BLaER1 (cell line): ENCODE measurements at regions not wholly inside any gene's neighbourhood (a gene's known extent, or its start where the extent isn't known, plus 50 kb on each side); places are given as distances from the start of the nearest gene placed in this dataset.
A peak's percentile ranks its signal among the peaks of the same experiment; 100 is the strongest.

Experiments
- H3K27ac ChIP-seq: shearing (Covaris generic); formaldehyde crosslinking; 2 replicates; pipeline ENCODE4 v1.8.1; 2022
- H3K27me3 ChIP-seq: shearing (Covaris generic); formaldehyde crosslinking; 2 replicates; pipeline ENCODE4 v1.8.1; 2022
- H3K36me3 ChIP-seq: shearing (Covaris generic); formaldehyde crosslinking; 2 replicates; pipeline ENCODE4 v1.8.1; 2022
- H3K4me1 ChIP-seq: shearing (Covaris generic); formaldehyde crosslinking; 2 replicates; pipeline ENCODE4 v1.8.1; 2022
- H3K4me2 ChIP-seq: shearing (Covaris generic); formaldehyde crosslinking; 2 replicates; pipeline ENCODE4 v1.8.1; 2022
- H3K4me3 ChIP-seq: shearing (Covaris generic); formaldehyde crosslinking; 2 replicates; pipeline ENCODE4 v1.8.1; 2022
- H3K9ac ChIP-seq: shearing (Covaris generic); formaldehyde crosslinking; 2 replicates; pipeline ENCODE4 v1.8.1; 2022
- H3K9me3 ChIP-seq: shearing (Covaris generic); formaldehyde crosslinking; 2 replicates; pipeline ENCODE4 v1.8.1; 2022
- H4K20me1 ChIP-seq: shearing (Covaris generic); formaldehyde crosslinking; 2 replicates; pipeline ENCODE4 v1.8.1; 2022
- Cebpa-rat ChIP-seq: shearing (Covaris generic); IDR thresholded peaks from 2 replicates; pipeline ENCODE4 v1.8.1; 2022

GRCh38 chr6:9933677-9934076 is 481.2 kb downstream of the TFAP2A start:
- peaks cover 15% of the 10 kb centered on the region for H3K4me1 ChIP-seq
- no peak overlapping the region for H3K9ac ChIP-seq
- H3K27ac ChIP-seq = no peak overlapping the region

GRCh38 chr6:9927275-9927674 is 487.6 kb downstream of the TFAP2A start:
- H3K36me3 ChIP-seq = no peaks in the 10 kb centered on the region
- H3K27me3 ChIP-seq = no peaks in the 10 kb centered on the region
- peaks cover 4% of the 10 kb centered on the region for H3K9me3 ChIP-seq
- no peak overlapping the region for H3K4me3 ChIP-seq
- H4K20me1 ChIP-seq = no peaks in the 10 kb centered on the region
- no peak overlapping the region for H3K27ac ChIP-seq
- no peak for TF ChIP-seq Cebpa-rat
- no peaks in the 10 kb centered on the region for H3K4me1 ChIP-seq
- no peak overlapping the region for H3K9ac ChIP-seq
- no peak overlapping the region for H3K4me2 ChIP-seq

More at GRCh38 chr6:9933677-9934076, 481.2 kb downstream of the TFAP2A start:
- Histone ChIP-seq H3K27me3 (no peaks in the 10 kb centered on the region), H3K4me3 (no peak overlapping the region), H3K36me3 (no peaks in the 10 kb centered on the region), H3K9me3 (peaks cover 4% of the 10 kb centered on the region), H3K4me2 (no peak overlapping the region), H4K20me1 (no peaks in the 10 kb centered on the region)
- TF ChIP-seq Cebpa-rat = no peak

- TF ChIP-seq Cebpa-rat = no peak
- H3K4me2 ChIP-seq = no peak overlapping the region
Measured at GRCh38 chr6:9924971-9925370, 489.9 kb downstream of the TFAP2A start.

GRCh38 chr6:9921366-9921765 is 493.5 kb downstream of the TFAP2A start:
- Histone ChIP-seq H3K9me3 (no peaks in the 10 kb centered on the region), H3K4me3 (no peak overlapping the region), H3K27me3 (no peaks in the 10 kb centered on the region), H3K27ac (no peak overlapping the region), H3K4me1 (no peaks in the 10 kb centered on the region), H3K4me2 (no peak overlapping the region), H3K36me3 (no peaks in the 10 kb centered on the region), H3K9ac (no peak overlapping the region), H4K20me1 (no peaks in the 10 kb centered on the region)
- TF ChIP-seq Cebpa-rat = no peak

More at GRCh38 chr6:9924971-9925370, 489.9 kb downstream of the TFAP2A start:
- Histone ChIP-seq H3K27ac (no peak overlapping the region), H3K9me3 (peaks cover 3% of the 10 kb centered on the region), H3K9ac (no peak overlapping the region), H4K20me1 (no peaks in the 10 kb centered on the region), H3K4me1 (no peaks in the 10 kb centered on the region), H3K27me3 (no peaks in the 10 kb centered on the region), H3K4me3 (no peak overlapping the region), H3K36me3 (no peaks in the 10 kb centered on the region)

GRCh38 chr6:9914951-9915350 is 499.9 kb downstream of the TFAP2A start:
- H3K4me2 ChIP-seq = peak overlapping the region; percentile 50
- no peaks in the 10 kb centered on the region for H3K27me3 ChIP-seq
- no peak for TF ChIP-seq Cebpa-rat
- H4K20me1 ChIP-seq = no peaks in the 10 kb centered on the region
- peaks cover 20% of the 10 kb centered on the region for H3K4me1 ChIP-seq
- no peak overlapping the region for H3K4me3 ChIP-seq
- no peaks in the 10 kb centered on the region for H3K36me3 ChIP-seq
- no peak overlapping the region for H3K27ac ChIP-seq
- H3K9ac ChIP-seq = no peak overlapping the region
- no peaks in the 10 kb centered on the region for H3K9me3 ChIP-seq

GRCh38 chr6:9901376-9901775 is 513.5 kb downstream of the TFAP2A start:
- no peaks in the 10 kb centered on the region for H4K20me1 ChIP-seq
- no peaks in the 10 kb centered on the region for H3K9me3 ChIP-seq
- no peak overlapping the region for H3K4me3 ChIP-seq
- H3K4me1 ChIP-seq = no peaks in the 10 kb centered on the region
- H3K27ac ChIP-seq = no peak overlapping the region
- H3K27me3 ChIP-seq = no peaks in the 10 kb centered on the region
- no peaks in the 10 kb centered on the region for H3K36me3 ChIP-seq
- no peak overlapping the region for H3K9ac ChIP-seq
- H3K4me2 ChIP-seq = no peak overlapping the region
- no peak for TF ChIP-seq Cebpa-rat

- Histone ChIP-seq H3K4me3 (no peak overlapping the region), H3K27me3 (no peaks in the 10 kb centered on the region), H3K4me2 (no peak overlapping the region), H3K9me3 (no peaks in the 10 kb centered on the region), H3K9ac (no peak overlapping the region), H3K4me1 (no peaks in the 10 kb centered on the region), H4K20me1 (no peaks in the 10 kb centered on the region), H3K36me3 (no peaks in the 10 kb centered on the region), H3K27ac (no peak overlapping the region)
- TF ChIP-seq Cebpa-rat = no peak
Measured at GRCh38 chr6:9896806-9897205, 518.1 kb downstream of the TFAP2A start.

GRCh38 chr6:9890893-9891292 is 524.0 kb downstream of the TFAP2A start:
- H3K27me3 ChIP-seq = no peaks in the 10 kb centered on the region
- TF ChIP-seq Cebpa-rat = no peak

GRCh38 chr6:9890469-9890868 is 524.4 kb downstream of the TFAP2A start:
- no peak for TF ChIP-seq Cebpa-rat
- Histone ChIP-seq H4K20me1 (no peaks in the 10 kb centered on the region), H3K4me1 (no peaks in the 10 kb centered on the region), H3K4me2 (no peak overlapping the region), H3K9me3 (no peaks in the 10 kb centered on the region), H3K9ac (no peak overlapping the region), H3K4me3 (no peak overlapping the region), H3K27ac (no peak overlapping the region), H3K36me3 (no peaks in the 10 kb centered on the region), H3K27me3 (no peaks in the 10 kb centered on the region)

More at GRCh38 chr6:9890893-9891292, 524.0 kb downstream of the TFAP2A start:
- Histone ChIP-seq H4K20me1 (no peaks in the 10 kb centered on the region), H3K4me1 (no peaks in the 10 kb centered on the region), H3K36me3 (no peaks in the 10 kb centered on the region), H3K4me3 (no peak overlapping the region), H3K4me2 (no peak overlapping the region), H3K27ac (no peak overlapping the region), H3K9ac (no peak overlapping the region), H3K9me3 (no peaks in the 10 kb centered on the region)

- H3K9ac ChIP-seq = no peak overlapping the region
- no peak overlapping the region for H3K4me2 ChIP-seq
- no peaks in the 10 kb centered on the region for H4K20me1 ChIP-seq
- H3K4me1 ChIP-seq = no peaks in the 10 kb centered on the region
- no peaks in the 10 kb centered on the region for H3K27me3 ChIP-seq
- H3K27ac ChIP-seq = no peak overlapping the region
- peaks cover 6% of the 10 kb centered on the region for H3K9me3 ChIP-seq
- TF ChIP-seq Cebpa-rat = no peak
- no peak overlapping the region for H3K4me3 ChIP-seq
- H3K36me3 ChIP-seq = no peaks in the 10 kb centered on the region
Measured at GRCh38 chr6:9878535-9878934, 536.3 kb downstream of the TFAP2A start.
